ENCODE measurements at regions not wholly inside any gene's neighbourhood (a gene's known extent, or its start where the extent isn't known, plus 50 kb on each side); places are given as distances from the start of the nearest gene placed in this dataset.

GRCh38 chr20:43862438-43862837, 52.2 kb upstream of the TOX2 start:
- TF ChIP-seq POLR2A (IDR thresholded peaks at IDR 0.05) (no peak), CTCF (IDR thresholded peaks at IDR 0.05) (no peak)

Data from right lobe of liver (tissue), 4 donors.